Stimulated activated CD8-positive, alpha-beta memory T cell treated with anti-CD3 and anti-CD28 coated beads, Interleukin-2, amount 100 ng/mL, for 48 hours (primary cell): ENCODE measurements at regions not wholly inside any gene's neighbourhood (a gene's known extent, or its start where the extent isn't known, plus 50 kb on each side); places are given as distances from the start of the nearest gene placed in this dataset.

Source experiments
- DNase-seq, 2 donors: peaks; one replicate each; pipeline ENCODE4 v3.0.0-alpha.2; 2020; ENCODE audit warnings: low read depth in 2 of 2

DNA sequence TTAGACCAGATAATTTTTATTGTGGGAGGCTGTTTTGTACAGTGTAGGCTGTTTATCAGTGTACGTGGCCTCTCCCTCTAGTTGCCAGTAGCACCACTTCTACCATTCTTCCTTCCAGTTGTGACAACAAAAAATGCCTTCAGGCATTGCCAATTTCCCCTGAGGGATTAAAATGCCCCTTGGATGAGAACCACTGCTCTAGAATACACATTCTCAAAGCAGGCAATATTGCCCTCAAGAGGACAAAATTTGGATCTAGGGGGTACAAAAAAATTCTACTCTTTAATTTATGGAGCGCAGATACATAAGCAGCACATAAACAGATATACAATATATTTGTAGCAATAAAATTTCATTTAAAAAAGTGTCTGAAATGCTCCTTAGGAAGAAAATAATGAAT is 674.6 kb downstream of the PTPRC start:
- DNase-seq = no peak

DNA sequence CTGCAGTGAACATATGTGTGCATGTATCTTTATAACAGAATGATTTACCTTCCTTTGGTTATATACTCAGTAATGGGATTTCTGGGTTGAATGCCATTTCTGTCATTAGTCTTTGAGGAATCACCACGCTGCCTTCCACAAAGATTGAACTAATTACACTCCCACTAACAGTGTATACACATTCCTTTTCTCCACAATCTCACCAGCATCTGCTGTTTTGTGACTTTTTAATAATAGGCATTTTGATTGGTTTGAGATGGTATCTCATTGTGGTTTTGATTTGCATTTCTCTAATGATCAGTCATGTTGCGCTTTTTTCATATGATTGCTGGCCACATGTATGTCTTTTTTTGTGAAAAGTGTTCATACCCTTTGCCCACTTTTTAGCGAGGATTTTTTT is 680.5 kb downstream of the PTPRC start:
- DNase-seq = no peak

DNA sequence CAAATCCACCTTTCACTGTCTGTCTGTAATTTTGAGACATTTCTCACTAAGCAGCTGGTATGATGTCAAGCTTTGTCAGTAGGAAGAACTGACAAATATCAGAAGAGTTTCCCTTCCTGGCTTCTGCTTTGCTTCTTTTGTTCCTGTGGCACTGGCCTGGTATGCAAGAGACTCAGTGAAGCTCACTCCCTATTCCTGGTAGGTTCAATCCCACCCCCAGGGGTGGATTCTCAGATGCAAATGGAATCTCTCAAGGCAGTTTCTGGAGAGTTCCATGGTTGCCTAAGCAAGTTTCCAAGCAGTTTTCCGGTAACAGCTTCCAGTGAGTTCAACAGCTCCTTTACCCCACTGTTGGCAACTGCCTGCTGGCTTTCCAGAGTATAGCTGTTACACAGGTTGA is 683.4 kb downstream of the PTPRC start:
- DNase-seq = no peak

- no peak for DNase-seq
Measured at GRCh38 chr1:199333180-199333579, 694.3 kb upstream of the NR5A2 start.

DNA sequence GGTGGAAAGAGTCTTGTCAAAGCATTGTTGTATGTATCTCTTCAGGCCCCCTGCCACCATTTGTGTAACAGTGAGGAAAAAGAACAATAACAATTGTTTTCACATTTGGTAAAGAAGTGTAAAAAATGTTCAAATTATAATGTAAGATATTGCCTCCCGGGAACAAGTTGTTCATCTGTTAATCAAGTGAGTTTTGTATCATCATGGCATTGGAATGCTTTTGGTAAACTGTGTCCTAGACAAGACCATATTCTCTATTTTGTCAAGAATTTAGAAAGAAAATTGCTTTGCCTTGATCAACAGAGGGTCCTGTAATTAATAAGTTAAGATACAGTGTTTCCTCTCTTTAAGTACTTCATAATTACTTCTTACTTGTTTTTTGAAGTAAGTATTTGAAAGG is 692.0 kb upstream of the NR5A2 start:
- DNase-seq = no peak

- no peak for DNase-seq
Measured at GRCh38 chr1:199336745-199337640, 690.5 kb upstream of the NR5A2 start.

GRCh38 chr1:199338760-199339159 is 688.8 kb upstream of the NR5A2 start:
- DNase-seq = no peak

DNA sequence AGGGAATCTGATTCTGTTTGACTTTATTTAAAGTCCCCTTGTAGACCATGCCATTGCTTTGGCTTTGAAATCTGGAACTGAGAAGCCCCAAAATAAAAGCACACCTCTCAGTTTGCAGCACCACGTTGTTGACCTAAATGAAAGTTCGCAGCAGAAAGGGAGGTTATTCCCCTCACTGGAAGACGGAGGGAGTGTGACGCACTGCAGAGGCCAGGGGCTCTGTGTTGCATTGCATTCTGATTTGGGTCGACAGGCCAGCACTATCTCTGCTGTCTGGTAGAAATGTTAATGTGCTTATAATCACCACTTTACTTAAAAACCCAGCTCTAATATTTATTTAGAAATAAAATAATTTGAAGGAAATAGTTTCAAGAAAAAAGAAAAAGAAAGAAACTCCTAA is 675.2 kb upstream of the NR5A2 start:
- no peak for DNase-seq

GRCh38 chr1:199353906-199354305 is 673.6 kb upstream of the NR5A2 start:
- DNase-seq = no peak

DNA sequence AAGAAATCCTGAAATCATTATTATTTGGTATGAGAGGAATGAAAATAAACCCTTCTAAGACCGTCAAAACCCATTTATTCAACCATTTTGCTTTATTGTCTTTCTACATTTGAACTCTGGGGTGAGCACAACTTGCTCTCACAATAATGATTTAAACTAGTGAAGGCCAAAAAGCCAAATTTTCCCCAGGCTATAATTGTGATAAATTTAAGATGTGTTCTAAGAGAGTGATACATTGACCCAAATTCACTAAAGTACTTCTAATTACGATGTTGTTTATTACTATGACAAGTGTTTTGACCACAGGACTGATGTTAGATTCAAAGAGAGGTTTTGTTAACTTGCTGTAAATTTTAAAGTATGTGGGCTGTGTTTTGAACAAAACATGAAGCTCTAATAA is 670.9 kb upstream of the NR5A2 start:
- DNase-seq = no peak

DNA sequence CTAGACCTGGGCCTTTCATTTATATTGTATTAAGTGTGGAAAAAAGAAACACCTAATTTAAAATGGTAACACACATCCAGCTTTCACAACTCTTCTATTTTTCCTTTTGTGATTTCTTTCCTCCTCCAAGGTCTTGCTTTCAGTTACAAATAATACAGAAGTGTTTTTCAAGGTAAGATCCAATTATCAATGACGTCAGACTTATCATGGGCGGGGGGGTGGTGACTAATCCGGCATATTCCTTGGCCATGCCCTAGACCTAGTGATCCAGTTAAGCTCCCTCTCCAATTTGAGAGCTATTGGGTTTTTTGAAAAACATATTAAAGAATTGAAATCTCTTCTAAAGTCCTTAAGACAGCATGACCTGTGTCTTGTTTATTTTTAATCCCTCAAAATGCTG is 669.9 kb upstream of the NR5A2 start:
- no peak for DNase-seq

GRCh38 chr1:199362996-199363395 is 664.5 kb upstream of the NR5A2 start:
- DNase-seq = no peak

DNA sequence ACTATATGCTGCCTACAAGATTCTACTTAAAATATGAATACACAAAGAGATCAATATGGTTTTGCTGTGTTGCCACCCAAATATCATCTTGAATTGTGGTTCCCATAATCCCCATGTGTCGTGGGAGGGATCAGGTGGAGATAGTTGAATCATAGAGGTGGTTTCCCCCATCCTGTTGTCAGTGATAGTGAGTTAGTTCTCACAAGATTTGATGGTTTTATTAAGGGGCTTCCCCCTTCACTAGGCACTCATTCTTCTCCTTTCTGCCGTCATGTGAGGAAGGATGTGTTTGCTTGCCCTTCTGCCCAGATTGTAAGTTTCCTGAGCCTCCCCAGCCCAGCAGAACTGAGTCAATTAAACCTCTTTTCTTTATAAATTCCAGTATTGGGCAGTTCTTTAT is 654.4 kb upstream of the NR5A2 start:
- DNase-seq = no peak

DNA sequence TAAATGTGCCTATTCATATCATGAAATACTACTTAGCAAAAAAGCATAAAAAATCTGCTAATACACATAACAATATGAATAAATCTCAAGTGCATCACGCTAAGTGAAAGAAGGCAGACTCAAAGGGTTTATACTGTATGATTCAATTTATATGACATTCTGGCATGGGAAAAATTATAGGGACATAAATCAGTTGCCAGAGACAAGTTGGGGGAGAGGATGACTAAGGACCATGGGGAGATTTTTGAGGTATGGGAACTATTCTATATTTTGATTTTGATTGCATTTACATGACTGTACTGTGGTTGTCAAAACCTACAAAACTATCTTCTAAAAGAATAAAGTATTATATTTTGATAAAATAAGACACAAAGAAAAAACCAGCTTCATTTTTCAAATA is 650.3 kb upstream of the NR5A2 start:
- DNase-seq = no peak

DNA sequence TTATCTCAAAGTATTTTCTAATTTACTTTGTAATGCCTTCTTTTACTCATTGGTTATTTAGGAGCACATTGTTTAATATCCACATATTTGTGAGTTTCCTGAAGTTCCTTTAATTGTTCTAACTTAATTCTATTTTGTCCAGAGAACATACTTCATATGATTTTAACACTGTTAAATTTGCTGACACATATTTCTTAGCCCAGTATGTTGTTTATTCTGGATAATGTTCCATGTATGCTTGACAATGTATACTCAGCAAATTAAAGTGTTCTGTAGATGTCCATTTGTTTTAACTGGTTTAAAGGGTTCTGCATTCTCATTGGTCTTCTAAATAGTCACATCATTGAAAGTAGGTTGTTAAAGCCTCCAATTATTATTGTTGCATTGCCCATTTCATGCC is 643.7 kb upstream of the NR5A2 start:
- no peak for DNase-seq

DNA sequence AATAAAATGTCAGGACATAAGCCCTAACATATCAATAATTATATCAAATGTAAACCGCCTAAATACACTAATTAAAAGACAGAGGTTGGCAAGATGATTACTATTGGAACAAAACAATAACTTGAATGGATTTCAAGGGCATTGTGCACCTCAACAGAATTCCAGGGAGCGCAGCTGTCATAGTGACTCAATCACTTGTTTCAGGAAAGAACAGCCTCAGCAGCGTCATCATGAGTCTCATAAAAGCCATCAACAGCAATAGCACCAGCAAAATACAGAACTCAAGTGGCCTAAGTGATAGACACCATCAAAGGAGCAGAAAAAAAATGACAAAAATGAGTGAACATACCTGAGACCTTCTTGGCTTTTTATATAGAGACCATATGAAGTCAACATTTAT is 632.7 kb upstream of the NR5A2 start:
- no peak for DNase-seq

DNA sequence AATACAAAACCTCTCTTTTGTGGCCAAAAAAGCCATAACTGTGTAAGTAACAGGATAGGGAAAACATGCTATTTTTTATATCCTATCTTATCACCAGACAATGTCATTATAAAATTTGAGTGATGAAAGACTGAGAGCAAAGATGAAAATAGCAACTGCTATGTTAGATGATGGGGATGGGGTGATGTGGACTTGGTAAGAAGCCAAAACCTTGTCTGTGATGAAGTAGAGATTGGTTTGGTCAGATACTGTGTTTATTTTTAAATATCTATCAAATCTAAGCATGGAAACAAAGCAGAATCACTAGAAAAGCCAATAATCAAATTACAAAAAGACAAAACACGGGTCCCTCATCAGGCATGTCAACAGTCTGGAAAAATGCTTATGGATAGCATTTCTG is 631.1 kb upstream of the NR5A2 start:
- no peak for DNase-seq

DNA sequence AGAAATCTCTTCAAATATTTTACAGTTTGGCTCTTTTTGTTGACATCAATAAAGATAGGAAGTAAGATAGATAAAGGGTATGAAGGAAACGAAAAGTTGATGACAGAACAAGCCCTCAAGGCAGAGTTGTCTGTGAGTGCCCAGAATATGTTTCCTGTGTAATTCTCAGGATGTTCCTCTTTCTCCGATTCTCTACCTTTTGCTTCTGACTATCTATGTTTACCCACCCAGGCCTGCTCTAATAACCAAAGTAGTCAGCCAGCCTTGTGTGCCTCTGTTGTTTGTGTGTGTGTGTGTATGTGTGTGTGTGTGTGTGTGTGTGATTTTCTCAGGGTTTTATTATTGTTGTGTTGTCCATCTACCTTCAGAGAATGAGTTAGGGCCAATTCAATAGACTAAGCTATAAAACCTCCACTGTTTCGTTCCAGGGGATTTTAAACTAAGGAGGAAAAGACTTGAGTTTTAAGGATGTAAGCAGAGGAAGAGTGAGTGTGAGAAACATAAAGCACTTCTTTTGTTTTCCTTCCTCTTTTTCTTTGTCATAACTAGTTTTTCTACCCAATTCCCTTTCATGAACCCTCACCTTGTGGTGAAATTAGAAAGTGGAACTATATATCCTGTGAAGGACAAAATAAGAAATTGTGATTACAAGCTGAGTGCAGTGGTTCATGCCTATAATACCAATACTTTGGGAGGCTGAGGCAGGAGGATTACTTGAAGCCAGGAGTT is 627.4 kb upstream of the NR5A2 start:
- DNase-seq = no peak

GRCh38 chr1:199403531-199404116 is 623.9 kb upstream of the NR5A2 start:
- DNase-seq = no peak

GRCh38 chr1:199404191-199404590 is 623.3 kb upstream of the NR5A2 start:
- no peak for DNase-seq

DNA sequence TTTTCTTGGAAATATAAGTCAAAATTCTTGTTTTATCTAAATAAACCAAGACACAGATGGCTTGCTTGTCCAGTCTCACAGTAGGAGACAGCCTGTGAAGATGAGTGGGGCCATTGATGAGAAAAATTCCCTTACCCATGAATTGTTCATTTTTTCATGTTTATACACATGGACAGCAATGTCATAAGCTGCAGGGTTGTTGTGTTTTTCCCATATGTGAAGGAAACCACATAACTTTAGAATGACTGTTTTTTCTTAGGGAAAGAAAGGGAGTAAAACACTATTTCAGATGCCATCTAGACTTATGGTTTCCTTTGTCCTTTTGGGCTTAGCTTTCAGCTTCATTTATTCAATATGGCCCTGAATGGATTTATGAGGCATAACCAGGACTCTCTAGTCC is 622.5 kb upstream of the NR5A2 start:
- no peak for DNase-seq

DNA sequence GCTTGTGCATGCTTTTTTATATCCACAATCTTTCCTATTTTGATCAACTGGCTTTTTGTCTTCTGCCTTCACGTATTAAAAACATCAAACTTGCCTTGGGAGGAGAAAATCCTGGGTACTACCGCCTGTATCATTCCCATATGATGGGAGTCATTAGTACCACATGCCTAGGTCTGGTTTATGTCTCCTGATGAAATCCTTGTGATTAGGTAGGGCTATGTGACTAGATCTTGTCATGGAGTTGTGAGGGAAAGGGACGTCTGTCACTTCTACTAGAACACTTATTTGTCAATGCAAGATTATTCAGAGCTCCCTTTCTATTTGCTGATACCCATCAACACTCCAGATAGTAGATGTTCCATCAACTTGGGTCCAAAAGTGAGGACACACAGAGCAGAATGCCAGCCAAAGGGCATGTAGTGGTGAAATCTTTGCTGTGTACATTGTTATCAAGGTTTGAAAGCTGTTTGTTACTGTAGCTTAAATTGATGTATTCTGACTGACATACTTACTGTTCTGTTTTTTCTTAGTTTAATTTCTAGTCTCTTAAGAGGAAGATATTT is 621.8 kb upstream of the NR5A2 start:
- no peak for DNase-seq

- DNase-seq = no peak
Measured at GRCh38 chr1:199410462-199410861, 617.0 kb upstream of the NR5A2 start.
